OCI-LY3 (cell line): ENCODE measurements at regions not wholly inside any gene's neighbourhood (a gene's known extent, or its start where the extent isn't known, plus 50 kb on each side); places are given as distances from the start of the nearest gene placed in this dataset.
"Not testable (repeated sequence)": the region's sequence is repeated elsewhere in the genome, so short reads cannot be mapped to it uniquely, and the experiment has no call there.

ENCODE experiments used
- CTCF ChIP-seq: fragments of 200-600, 300-600 bp; sonication (generic); IDR thresholded peaks from 2 replicates; pipeline ENCODE4 v1.5.1; 2014; ENCODE audit warnings: antibody characterized with exemption, low read length, low read depth
- EZH2phosphoT487 ChIP-seq: fragments of 200-600 bp; shearing (Covaris generic); IDR thresholded peaks from 2 replicates; pipeline ENCODE4 v1.6.1; 2018; ENCODE audit warnings: antibody characterized with exemption, mixed run types, low read depth

GRCh38 chr2:16065272-16066069 is 125.1 kb downstream of the MYCN start:
- not testable (repeated sequence) for TF ChIP-seq CTCF, EZH2phosphoT487
